ENCODE measurements at regions not wholly inside any gene's neighbourhood (a gene's known extent, or its start where the extent isn't known, plus 50 kb on each side); places are given as distances from the start of the nearest gene placed in this dataset.
A peak's percentile ranks its signal among the peaks of the same experiment; 100 is the strongest.

DNA sequence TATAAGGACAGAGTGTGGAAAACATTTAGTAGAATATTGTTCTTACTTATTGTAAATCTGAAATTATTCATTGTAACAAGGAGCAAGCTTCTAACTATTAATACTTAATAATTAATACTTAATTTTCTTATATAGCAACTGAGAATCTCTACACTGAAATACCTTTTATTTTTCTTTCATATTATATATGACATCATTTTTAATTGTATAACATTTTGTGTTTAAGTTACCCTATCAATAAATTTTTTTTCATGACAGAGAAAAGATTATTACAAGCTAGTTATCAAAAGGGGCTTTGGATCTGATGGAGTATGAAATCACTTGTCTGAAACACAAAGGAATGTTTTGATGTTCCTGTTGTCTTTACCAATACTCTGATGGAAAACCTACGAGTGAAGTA, 72.2 kb upstream of the CNKSR3 start:
- no TSS peak for BruUV-seq (replicated peaks)
- H3K79me2 ChIP-seq (ENCODE audit: low read length) = no peaks in the 10 kb centered on the region
- H3K36me3 ChIP-seq (ENCODE audit: low read depth, low read length) = no peaks in the 10 kb centered on the region
- DNase-seq (no peak), ATAC-seq (no peak)
- ChIA-PET POLR2A (ENCODE audit: unreplicated experiment) (interaction anchor here (0.5 kb wide), 1 partner anchor 10 kb away, joined by 8 read pairs; no protein-coding TSS in a partner anchor), CTCF (no interaction called here)
- H3K27ac ChIP-seq (ENCODE audit: low read length) = no peak overlapping the region
- no peaks in the 10 kb centered on the region for H3K9me3 ChIP-seq (ENCODE audit: low read length)
- H3K4me1 ChIP-seq (ENCODE audit: insufficient read depth, low read length) = peaks cover 20% of the 10 kb centered on the region
- TF ChIP-seq EZH2phosphoT487 (IDR thresholded peaks at IDR 0.05; ENCODE audit: borderline replicate concordance, low read length) (no peak), EZH2 (IDR thresholded peaks at IDR 0.05; ENCODE audit: low read length, unreplicated experiment) (no peak), CTCF (conservative IDR thresholded peaks at IDR 0.05; ENCODE audit: low read depth, low read length) (no peak)
- intact Hi-C loops (cut with micrococcal nuclease) = no loop called here
- H3K9me2 ChIP-seq (replicated peaks; ENCODE audit: low read length) = no peaks in the 10 kb centered on the region
- H3K9ac ChIP-seq (ENCODE audit: low read length) = no peak overlapping the region
- H3K4me2 ChIP-seq (ENCODE audit: low read length) = no peak overlapping the region
- no peak overlapping the region for H2AFZ ChIP-seq (ENCODE audit: low read length)
- no peak overlapping the region for H3K4me3 ChIP-seq (ENCODE audit: low read length)
- H3K27me3 ChIP-seq (ENCODE audit: low read length) = no peaks in the 10 kb centered on the region
- no peaks in the 10 kb centered on the region for H4K20me1 ChIP-seq (ENCODE audit: low read length)
- H3F3A ChIP-seq (ENCODE audit: low read length, unreplicated experiment) = no peaks in the 10 kb centered on the region

- H3K27ac ChIP-seq (ENCODE audit: low read length) = no peak overlapping the region
- H3K4me2 ChIP-seq (ENCODE audit: low read length) = no peak overlapping the region
- POLR2A ChIA-PET (ENCODE audit: unreplicated experiment) = no interaction called here
- no TSS peak for BruUV-seq (replicated peaks)
- CTCF ChIA-PET = no interaction called here
- H2AFZ ChIP-seq (ENCODE audit: low read length) = no peak overlapping the region
- no peaks in the 10 kb centered on the region for H3F3A ChIP-seq (ENCODE audit: low read length, unreplicated experiment)
- DNase-seq = no peak
- H4K20me1 ChIP-seq (ENCODE audit: low read length) = no peaks in the 10 kb centered on the region
- no peaks in the 10 kb centered on the region for H3K9me3 ChIP-seq (ENCODE audit: low read length)
- no peaks in the 10 kb centered on the region for H3K9me2 ChIP-seq (replicated peaks; ENCODE audit: low read length)
- no peaks in the 10 kb centered on the region for H3K27me3 ChIP-seq (ENCODE audit: low read length)
- intact Hi-C loops (cut with micrococcal nuclease) = no loop called here
- TF ChIP-seq EZH2 (IDR thresholded peaks at IDR 0.05; ENCODE audit: low read length, unreplicated experiment) (no peak), EZH2phosphoT487 (IDR thresholded peaks at IDR 0.05; ENCODE audit: borderline replicate concordance, low read length) (no peak), CTCF (conservative IDR thresholded peaks at IDR 0.05; ENCODE audit: low read depth, low read length) (no peak)
- H3K36me3 ChIP-seq (ENCODE audit: low read depth, low read length) = no peaks in the 10 kb centered on the region
- H3K9ac ChIP-seq (ENCODE audit: low read length) = no peak overlapping the region
- no peak overlapping the region for H3K4me3 ChIP-seq (ENCODE audit: low read length)
- H3K79me2 ChIP-seq (ENCODE audit: low read length) = no peaks in the 10 kb centered on the region
- no peak for ATAC-seq
- H3K4me1 ChIP-seq (ENCODE audit: insufficient read depth, low read length) = peaks cover 12% of the 10 kb centered on the region
These were observed 73.2 kb upstream of the CNKSR3 start for GRCh38 chr6:154583546-154584188.

DNA sequence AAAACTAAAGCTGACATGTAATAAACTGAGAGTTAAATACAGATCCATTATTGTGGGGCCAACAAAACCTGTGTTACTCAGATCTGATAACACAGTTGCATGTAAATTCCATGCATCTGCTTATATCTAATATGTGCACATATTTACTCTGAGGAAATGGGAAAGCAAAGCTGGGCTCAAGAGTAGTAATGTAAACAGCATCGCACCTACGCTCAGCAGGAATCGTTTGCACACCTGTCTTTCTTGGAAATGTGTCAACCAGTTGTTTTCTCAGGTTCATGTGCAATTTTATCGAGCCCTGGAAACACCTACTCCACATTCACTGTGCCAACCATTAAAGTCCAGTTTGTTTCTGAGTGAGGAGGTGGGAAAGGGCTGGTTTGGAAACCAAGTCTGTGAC, 80.3 kb upstream of the CNKSR3 start:
- H3K36me3 ChIP-seq (ENCODE audit: low read depth, low read length) = no peaks in the 10 kb centered on the region
- no peak overlapping the region for H2AFZ ChIP-seq (ENCODE audit: low read length)
- no peaks in the 10 kb centered on the region for H3K9me3 ChIP-seq (ENCODE audit: low read length)
- H3K9ac ChIP-seq (ENCODE audit: low read length) = no peak overlapping the region
- intact Hi-C loops (cut with micrococcal nuclease) = no loop called here
- H3K4me3 ChIP-seq (ENCODE audit: low read length) = no peak overlapping the region
- no peaks in the 10 kb centered on the region for H3K4me1 ChIP-seq (ENCODE audit: insufficient read depth, low read length)
- H3F3A ChIP-seq (ENCODE audit: low read length, unreplicated experiment) = no peaks in the 10 kb centered on the region
- BruUV-seq (replicated peaks) = no TSS peak
- H3K4me2 ChIP-seq (ENCODE audit: low read length) = no peak overlapping the region
- no peaks in the 10 kb centered on the region for H4K20me1 ChIP-seq (ENCODE audit: low read length)
- H3K9me2 ChIP-seq (replicated peaks; ENCODE audit: low read length) = no peaks in the 10 kb centered on the region
- DNase-seq = peak; percentile 13
- H3K27ac ChIP-seq (ENCODE audit: low read length) = no peak overlapping the region
- no peak for TF ChIP-seq CTCF (conservative IDR thresholded peaks at IDR 0.05; ENCODE audit: low read depth, low read length)
- no peak for TF ChIP-seq EZH2 (IDR thresholded peaks at IDR 0.05; ENCODE audit: low read length, unreplicated experiment)
- no peaks in the 10 kb centered on the region for H3K27me3 ChIP-seq (ENCODE audit: low read length)
- ATAC-seq = no peak
- ChIA-PET POLR2A (ENCODE audit: unreplicated experiment) (no interaction called here), CTCF (no interaction called here)
- no peaks in the 10 kb centered on the region for H3K79me2 ChIP-seq (ENCODE audit: low read length)
